Fibroblast of the aortic adventitia (primary cell): ENCODE measurements at regions not wholly inside any gene's neighbourhood (a gene's known extent, or its start where the extent isn't known, plus 50 kb on each side); places are given as distances from the start of the nearest gene placed in this dataset.
A peak's percentile ranks its signal among the peaks of the same experiment; 100 is the strongest.

Experiments
- DNase-seq: peaks from one replicate; pipeline ENCODE4 v3.0.0-alpha.2; 2010; ENCODE audit warnings: low read depth
- H3K4me3 ChIP-seq: 2 replicates; pipeline ENCODE4 v1.5.1; 2011; ENCODE audit warnings: low read depth, mild to moderate bottlenecking, control low read depth, low read length, moderate library complexity
- CTCF ChIP-seq: IDR thresholded peaks from 2 replicates; pipeline ENCODE4 v1.5.1; 2011; ENCODE audit warnings: mild to moderate bottlenecking, low read length, control low read depth, inconsistent platforms; ENCODE audit not compliant: insufficient read depth

GRCh38 chr21:15651172-15651571 is 78.6 kb upstream of the USP25 start:
- TF ChIP-seq CTCF: no peak
- DNase-seq: peak; percentile 12

GRCh38 chr21:15653710-15654109 is 76.1 kb upstream of the USP25 start:
- no peak overlapping the region for H3K4me3 ChIP-seq
- no peak for TF ChIP-seq CTCF
- no peak for DNase-seq

More at GRCh38 chr21:15651172-15651571, 78.6 kb upstream of the USP25 start:
- no peak overlapping the region for H3K4me3 ChIP-seq

GRCh38 chr21:15654171-15654570 is 75.6 kb upstream of the USP25 start:
- TF ChIP-seq CTCF: no peak
- H3K4me3 ChIP-seq: no peak overlapping the region
- no peak for DNase-seq

DNA sequence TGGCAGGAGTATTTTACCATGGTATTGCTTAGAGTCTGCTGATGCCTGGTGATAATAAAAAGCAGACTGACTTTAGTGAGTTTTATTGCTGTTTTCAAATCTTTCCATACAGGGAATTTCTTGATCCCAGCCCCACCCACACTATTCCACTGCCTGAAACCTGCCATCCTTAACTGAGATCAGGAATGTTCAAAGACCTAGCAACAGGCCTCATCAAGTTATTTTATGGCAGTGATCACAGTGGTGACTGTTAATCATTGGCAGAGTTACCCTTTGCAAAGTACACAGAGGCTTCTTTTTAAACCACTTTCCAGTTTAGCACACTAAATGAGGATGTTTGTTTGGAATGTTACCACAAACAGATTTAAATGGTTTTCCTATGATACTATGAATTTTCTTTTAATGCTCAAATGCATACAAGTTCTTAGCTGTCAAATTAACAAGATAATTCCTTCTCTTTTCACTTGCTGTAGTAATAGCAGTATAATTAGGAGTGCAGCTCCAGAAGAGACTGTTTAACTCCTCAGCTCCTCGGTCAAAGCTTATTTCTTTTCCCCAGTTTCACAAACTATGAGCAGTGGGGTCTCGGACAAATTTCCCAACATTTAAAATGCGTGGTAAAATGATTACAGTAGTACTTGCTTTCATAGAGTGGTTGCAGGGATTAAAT is 69.9 kb upstream of the USP25 start:
- no peak for TF ChIP-seq CTCF
- no peak overlapping the region for H3K4me3 ChIP-seq
- DNase-seq: no peak

DNA sequence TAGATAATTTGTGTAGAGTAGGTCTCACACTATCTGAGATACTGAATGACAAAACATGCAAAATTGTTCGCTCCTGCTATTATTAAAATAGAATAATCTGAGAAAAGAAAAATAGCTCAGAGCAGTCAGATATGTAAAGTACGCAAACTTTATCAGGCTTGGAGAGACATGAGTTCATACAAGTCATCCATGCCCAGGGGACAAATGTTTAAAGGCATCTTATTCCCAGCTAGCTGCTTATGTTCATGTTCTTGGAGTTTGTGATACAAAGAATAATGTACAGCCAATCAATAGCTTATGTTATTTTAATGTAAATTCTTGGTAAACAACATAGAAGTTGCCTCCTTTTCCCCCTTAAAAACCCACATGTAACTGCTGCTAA is 69.4 kb upstream of the USP25 start:
- H3K4me3 ChIP-seq: no peak overlapping the region
- TF ChIP-seq CTCF: no peak
- no peak for DNase-seq

DNA sequence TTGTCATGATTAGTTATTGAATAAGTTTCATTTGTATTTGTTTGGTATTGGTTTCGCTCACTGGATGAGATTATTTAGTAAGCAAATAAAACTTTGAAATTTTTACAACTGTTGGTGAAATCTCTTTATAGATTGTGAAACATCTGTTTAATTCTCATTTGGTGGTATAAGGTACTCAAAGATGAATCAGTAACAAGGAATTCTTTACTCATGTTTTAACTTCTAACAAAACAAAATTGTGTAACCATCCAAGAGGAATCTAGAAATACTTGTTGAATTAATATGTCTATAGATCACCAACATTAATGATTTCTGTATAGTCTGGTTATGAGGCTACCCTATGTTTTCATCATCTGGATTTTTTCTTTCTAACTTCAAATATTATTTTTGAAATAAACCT is 62.8 kb upstream of the USP25 start:
- H3K4me3 ChIP-seq: no peak overlapping the region
- no peak for TF ChIP-seq CTCF
- peak; percentile 58 for DNase-seq

DNA sequence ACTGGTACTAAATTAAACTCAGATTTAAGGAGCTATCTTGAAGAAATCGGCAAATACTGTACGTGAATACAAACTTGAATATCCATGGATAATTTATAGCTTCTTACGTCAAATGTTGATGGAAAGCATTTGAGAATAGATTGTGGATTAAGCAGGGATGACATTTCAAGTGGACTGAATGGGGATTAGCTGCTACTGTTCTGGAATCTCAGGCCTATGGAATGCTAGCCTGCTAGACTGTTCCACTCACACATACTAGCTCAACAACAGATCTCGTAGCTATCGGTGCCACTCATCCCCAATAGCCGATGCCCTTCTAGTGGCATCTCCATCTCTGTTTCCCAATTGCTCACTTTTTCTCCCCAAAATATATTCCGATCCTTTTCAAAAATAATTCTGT is 62.0 kb upstream of the USP25 start:
- H3K4me3 ChIP-seq: no peak overlapping the region
- DNase-seq: no peak
- no peak for TF ChIP-seq CTCF
